ENCODE measurements at regions not wholly inside any gene's neighbourhood (a gene's known extent, or its start where the extent isn't known, plus 50 kb on each side); places are given as distances from the start of the nearest gene placed in this dataset.

GRCh38 chr7:30231271-30231670 lies 53.1 kb upstream of the ZNRF2 start:
- TF ChIP-seq POLR2AphosphoS5 (IDR thresholded peaks at IDR 0.05) = no peak
- no peak for TF ChIP-seq CTCF (IDR thresholded peaks at IDR 0.05 in 8 of 11, conservative IDR thresholded peaks at IDR 0.05 in 3 of 11)
